Endothelial cell of umbilical vein (primary cell): ENCODE measurements at regions not wholly inside any gene's neighbourhood (a gene's known extent, or its start where the extent isn't known, plus 50 kb on each side); places are given as distances from the start of the nearest gene placed in this dataset.

ENCODE experiments used
- BruUV-seq: library from RNA; stranded (reverse); fragments of 400-500 nt; replicated peaks from 2 replicates; lab custom pipeline; 2021; lab: Mats Ljungman, UMichigan
- CTCF ChIA-PET: fragments of 300-600, 350-600 bp; sonication (Branson Sonifier 250); formaldehyde crosslinking; loops from one replicate; lab custom pipeline; 2021; ENCODE audit warnings: antibody characterized with exemption, inconsistent platforms; lab: Charles Lee
- POLR2A ChIA-PET: fragments of 300-600, 350-600 bp; sonication (Branson Sonifier 250); formaldehyde crosslinking; loops from one replicate; lab custom pipeline; 2021; ENCODE audit warnings: antibody characterized with exemption, inconsistent platforms; lab: Charles Lee
- DNase-seq: peaks from one replicate; pipeline ENCODE4 v3.0.0-alpha.2; 2011; ENCODE audit warnings: low read depth, low spot score
- FAIRE-seq: peaks from 2 replicates; lab custom pipeline; 2011; peaks lifted over from hg19 to GRCh38; lab: Jason Lieb, UNC
- H2AFZ ChIP-seq: 2 replicates; pipeline ENCODE4 v1.6.0; 2012; ENCODE audit warnings: low read depth, low read length, control low read depth, inconsistent platforms
- H3K27ac ChIP-seq: 2 replicates; pipeline ENCODE4 v1.5.1; 2011; ENCODE audit warnings: low read depth, mild to moderate bottlenecking, control low read depth, low read length, moderate library complexity; ENCODE audit not compliant: insufficient read depth
- H3K27me3 ChIP-seq, 2 experiments: 2 replicates each; pipeline versions ENCODE4 v1.6.0 to v1.6.1; 2011; ENCODE audit warnings: low read length in 2 of 2, mixed read lengths in 1 of 2; ENCODE audit not compliant: control insufficient read depth in 2 of 2, insufficient read depth in 2 of 2
- H3K36me3 ChIP-seq, 2 experiments: 2 replicates in 1 of 2; 3 replicates in 1 of 2; pipeline ENCODE4 v1.5.1; 2011; ENCODE audit warnings: low read length in 2 of 2, mild to moderate bottlenecking in 1 of 2, moderate library complexity in 1 of 2; ENCODE audit not compliant: control insufficient read depth in 2 of 2, insufficient read depth in 2 of 2; ENCODE audit errors: extremely low read depth in 1 of 2
- H3K4me1 ChIP-seq: 3 replicates; pipeline ENCODE4 v1.5.1; 2011; ENCODE audit warnings: mild to moderate bottlenecking, low read length; ENCODE audit not compliant: control insufficient read depth, insufficient read depth; ENCODE audit errors: extremely low read depth
- H3K4me2 ChIP-seq: 2 replicates; pipeline ENCODE4 v1.6.1; 2011; ENCODE audit warnings: low read length, control low read depth, mixed read lengths; ENCODE audit not compliant: insufficient read depth
- H3K4me3 ChIP-seq, 3 experiments: fragments of 200-600 bp in 1 of 3; sonication (generic), shearing (Covaris generic) in 1 of 3; replicated peaks in 1 of 3; 2 replicates each; pipeline ENCODE4 v1.5.1; 2011 to 2016; ENCODE audit warnings: control low read depth in 3 of 3, low read length in 3 of 3, mild to moderate bottlenecking in 2 of 3, inconsistent platforms in 1 of 3, low read depth in 1 of 3, moderate library complexity in 1 of 3; ENCODE audit not compliant: insufficient read depth in 1 of 3
- H3K79me2 ChIP-seq: 2 replicates; pipeline ENCODE4 v1.6.0; 2012; ENCODE audit warnings: low read length, inconsistent platforms; ENCODE audit not compliant: control insufficient read depth, insufficient read depth
- H3K9ac ChIP-seq: replicated peaks from 2 replicates; pipeline ENCODE3; 2011; ENCODE audit warnings: low read length, control low read depth; ENCODE audit not compliant: insufficient read depth; ENCODE audit errors: extremely low read depth
- H3K9me1 ChIP-seq: replicated peaks from 3 replicates; pipeline ENCODE4 v1.6.0; 2011; ENCODE audit warnings: mild to moderate bottlenecking, low read length; ENCODE audit not compliant: control insufficient read depth, insufficient read depth; ENCODE audit errors: extremely low read depth
- H3K9me3 ChIP-seq: replicated peaks from 2 replicates; pipeline ENCODE4 v1.5.1; 2012; ENCODE audit warnings: low read length, inconsistent platforms; ENCODE audit not compliant: control insufficient read depth, insufficient read depth
- H4K20me1 ChIP-seq: replicated peaks from 2 replicates; pipeline ENCODE3; 2011; ENCODE audit warnings: mild to moderate bottlenecking, low read length; ENCODE audit not compliant: control insufficient read depth, insufficient read depth; ENCODE audit errors: extremely low read depth
- EZH2 ChIP-seq: IDR thresholded peaks from 2 replicates; pipeline ENCODE4 v1.6.1; 2012; ENCODE audit warnings: borderline replicate concordance, low read depth, mild to moderate bottlenecking, moderate library complexity, low read length, inconsistent platforms; ENCODE audit not compliant: severe bottlenecking
- FOS ChIP-seq: IDR thresholded peaks from 2 replicates; pipeline ENCODE4 v1.6.1; 2011; ENCODE audit warnings: mild to moderate bottlenecking, low read length, moderate library complexity, borderline replicate concordance; ENCODE audit not compliant: insufficient read depth
- GATA2 ChIP-seq: IDR thresholded peaks from 2 replicates; pipeline ENCODE4 v1.7.0; 2011; ENCODE audit warnings: low read depth, mild to moderate bottlenecking, moderate library complexity, mixed read lengths, low read length; ENCODE audit not compliant: insufficient read length, insufficient read depth
- JUN ChIP-seq: IDR thresholded peaks from 2 replicates; pipeline ENCODE4 v1.6.1; 2011; ENCODE audit warnings: borderline replicate concordance, low read depth; ENCODE audit not compliant: insufficient read length, insufficient read depth
- MYC ChIP-seq: IDR thresholded peaks from one replicate; pipeline ENCODE4 v1.6.1; 2011; ENCODE audit warnings: mild to moderate bottlenecking, low read depth, low read length
- POLR2A ChIP-seq: IDR thresholded peaks from 2 replicates; pipeline ENCODE4 v1.6.1; 2012; ENCODE audit warnings: low read depth, mild to moderate bottlenecking, control low read depth, low read length
- POLR2AphosphoS5 ChIP-seq: IDR thresholded peaks from 2 replicates; pipeline ENCODE4 v1.6.1; 2012; ENCODE audit warnings: low read depth, mild to moderate bottlenecking, control low read depth, low read length, moderate library complexity; ENCODE audit not compliant: insufficient read depth
- dilution Hi-C: fragments of 300-500 bp; cut with MboI; formaldehyde crosslinking; loops from one replicate; pipeline ENCODE4 v1.15.0; 2019; ENCODE audit warnings: low sequenced_read_pairs; ENCODE audit not compliant: extremely low pct_ligation_motif_present
- intact Hi-C: fragments of 100-400 bp; cut with micrococcal nuclease; formaldehyde crosslinking; loops from one replicate; pipeline ENCODE4 v1.10.0; 2022
- TF ChIP-seq, protein P1 (sequence below), 2 donors: IDR thresholded peaks; 1 replicate in 1 of 2; 2 replicates in 1 of 2; pipeline ENCODE4 v1.5.1; 2011; ENCODE audit warnings: low read length in 2 of 2, mild to moderate bottlenecking in 2 of 2, moderate library complexity in 2 of 2, control low read depth in 1 of 2, inconsistent platforms in 1 of 2, low read depth in 1 of 2; ENCODE audit not compliant: insufficient read depth in 1 of 2; ENCODE audit errors: extremely low read depth in 1 of 2
- TF ChIP-seq, protein P2 (sequence below): IDR thresholded peaks from 2 replicates; pipeline ENCODE4 v1.6.1; 2011; ENCODE audit not compliant: insufficient read depth, insufficient read length

DNA sequence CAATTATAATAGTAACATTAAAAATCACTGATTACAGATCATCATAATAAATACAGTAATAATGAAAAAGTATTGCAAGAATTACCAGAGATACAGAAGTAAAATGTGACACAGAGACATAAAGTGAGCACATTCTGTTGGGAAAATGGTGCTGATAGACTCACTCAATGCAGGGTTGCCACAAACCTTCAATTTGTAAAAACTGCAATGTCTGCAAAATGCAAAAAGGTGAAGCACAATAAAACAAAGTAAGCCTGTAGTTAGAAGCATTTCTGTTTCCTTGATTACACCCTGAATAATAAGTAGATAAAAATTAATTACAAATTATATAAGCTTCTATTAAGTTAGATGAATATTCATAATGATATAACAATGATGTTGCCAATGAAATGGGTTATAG is 736.2 kb upstream of the CHD1 start:
- no peaks in the 10 kb centered on the region for H3K27me3 ChIP-seq
- H3K36me3 ChIP-seq = no peaks in the 10 kb centered on the region
- intact Hi-C loops = no loop called here
- no peaks in the 10 kb centered on the region for H3K9me1 ChIP-seq
- no peak overlapping the region for H3K9ac ChIP-seq
- FAIRE-seq = no peak
- BruUV-seq = no TSS peak
- H2AFZ ChIP-seq = no peak overlapping the region
- TF ChIP-seq FOS = no peak
- TF ChIP-seq, protein P1, sequence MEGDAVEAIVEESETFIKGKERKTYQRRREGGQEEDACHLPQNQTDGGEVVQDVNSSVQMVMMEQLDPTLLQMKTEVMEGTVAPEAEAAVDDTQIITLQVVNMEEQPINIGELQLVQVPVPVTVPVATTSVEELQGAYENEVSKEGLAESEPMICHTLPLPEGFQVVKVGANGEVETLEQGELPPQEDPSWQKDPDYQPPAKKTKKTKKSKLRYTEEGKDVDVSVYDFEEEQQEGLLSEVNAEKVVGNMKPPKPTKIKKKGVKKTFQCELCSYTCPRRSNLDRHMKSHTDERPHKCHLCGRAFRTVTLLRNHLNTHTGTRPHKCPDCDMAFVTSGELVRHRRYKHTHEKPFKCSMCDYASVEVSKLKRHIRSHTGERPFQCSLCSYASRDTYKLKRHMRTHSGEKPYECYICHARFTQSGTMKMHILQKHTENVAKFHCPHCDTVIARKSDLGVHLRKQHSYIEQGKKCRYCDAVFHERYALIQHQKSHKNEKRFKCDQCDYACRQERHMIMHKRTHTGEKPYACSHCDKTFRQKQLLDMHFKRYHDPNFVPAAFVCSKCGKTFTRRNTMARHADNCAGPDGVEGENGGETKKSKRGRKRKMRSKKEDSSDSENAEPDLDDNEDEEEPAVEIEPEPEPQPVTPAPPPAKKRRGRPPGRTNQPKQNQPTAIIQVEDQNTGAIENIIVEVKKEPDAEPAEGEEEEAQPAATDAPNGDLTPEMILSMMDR (IDR thresholded peaks at IDR 0.05; ENCODE audit: extremely low read depth in 1 of 2, insufficient read depth in 1 of 2, low read depth in 1 of 2, low read length in 2 of 2) = no peak
- no peak for TF ChIP-seq POLR2A
- TF ChIP-seq POLR2AphosphoS5 = no peak
- no peak for TF ChIP-seq EZH2
- TF ChIP-seq, protein P2, sequence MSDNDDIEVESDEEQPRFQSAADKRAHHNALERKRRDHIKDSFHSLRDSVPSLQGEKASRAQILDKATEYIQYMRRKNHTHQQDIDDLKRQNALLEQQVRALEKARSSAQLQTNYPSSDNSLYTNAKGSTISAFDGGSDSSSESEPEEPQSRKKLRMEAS = no peak
- H3K4me1 ChIP-seq = no peaks in the 10 kb centered on the region
- POLR2A ChIA-PET = no interaction called here
- no peak overlapping the region for H3K4me2 ChIP-seq
- no peak for DNase-seq
- H4K20me1 ChIP-seq = no peaks in the 10 kb centered on the region
- no peak overlapping the region for H3K27ac ChIP-seq
- CTCF ChIA-PET = no interaction called here
- H3K4me3 ChIP-seq = no peak overlapping the region
- dilution Hi-C loops = no loop called here
- H3K79me2 ChIP-seq = no peaks in the 10 kb centered on the region
- H3K9me3 ChIP-seq = no peaks in the 10 kb centered on the region

DNA sequence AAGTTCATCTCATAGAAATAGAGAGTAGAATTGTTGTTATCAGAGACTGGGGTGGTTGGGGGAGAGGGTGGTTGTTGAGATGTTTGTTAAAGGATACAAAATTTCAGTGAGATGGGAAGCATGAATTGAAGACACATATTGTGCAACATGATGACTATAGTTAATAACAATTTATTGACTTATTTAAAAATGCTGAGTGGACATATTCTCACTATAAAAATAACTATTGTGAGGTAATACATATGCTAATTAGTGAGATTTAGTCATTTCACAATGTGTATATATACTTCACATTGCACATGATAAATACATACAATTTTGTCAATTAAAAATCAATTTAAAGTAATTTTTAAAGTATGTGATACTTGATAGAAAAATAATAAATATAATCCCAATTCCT is 722.5 kb upstream of the CHD1 start:
- Histone ChIP-seq H3K4me1 (no peaks in the 10 kb centered on the region), H3K9me1 (no peaks in the 10 kb centered on the region), H3K27ac (no peak overlapping the region), H2AFZ (no peak overlapping the region), H3K27me3 (no peaks in the 10 kb centered on the region), H3K36me3 (no peaks in the 10 kb centered on the region), H4K20me1 (no peaks in the 10 kb centered on the region), H3K9me3 (no peaks in the 10 kb centered on the region), H3K79me2 (no peaks in the 10 kb centered on the region), H3K9ac (no peak overlapping the region), H3K4me2 (no peak overlapping the region), H3K4me3 (no peak overlapping the region)
- TF ChIP-seq EZH2 (no peak), MYC (no peak), GATA2 (no peak), POLR2AphosphoS5 (no peak), POLR2A (no peak), FOS (no peak), JUN (no peak)
- TF ChIP-seq, protein P1 (IDR thresholded peaks at IDR 0.05; ENCODE audit: extremely low read depth in 1 of 2, insufficient read depth in 1 of 2, low read depth in 1 of 2, low read length in 2 of 2) = no peak
- TF ChIP-seq, protein P2 = no peak
- POLR2A ChIA-PET = no interaction called here
- CTCF ChIA-PET = no interaction called here
- intact Hi-C loops (no loop called here), dilution Hi-C loops (no loop called here)
- no peak for DNase-seq
- no TSS peak for BruUV-seq
- FAIRE-seq = no peak
